ENCODE measurements at regions not wholly inside any gene's neighbourhood (a gene's known extent, or its start where the extent isn't known, plus 50 kb on each side); places are given as distances from the start of the nearest gene placed in this dataset.

GRCh38 chrX:153238361-153238760 is 59.3 kb downstream of the MAGEA1 start:
- Histone ChIP-seq H3K4me1 (no peaks in the 10 kb centered on the region), H3K27ac (replicated peaks) (no peak overlapping the region), H3K9me3 (replicated peaks) (no peaks in the 10 kb centered on the region), H3K36me3 (no peaks in the 10 kb centered on the region), H3K27me3 (ENCODE audit: low read depth) (no peaks in the 10 kb centered on the region), H3K4me3 (no peak overlapping the region)
- DNase-seq, result no peak
- intact Hi-C loops (cut with micrococcal nuclease), result no loop called here
- no peak for TF ChIP-seq CTCF (IDR thresholded peaks at IDR 0.05; ENCODE audit: borderline replicate concordance)

All from left ventricle myocardium inferior (tissue), 1 donor.